Stimulated activated CD4-positive, alpha-beta T cell treated with anti-CD3 and anti-CD28 coated beads, Interleukin-4, amount 100 ng/mL, for 24 hours (primary cell): ENCODE measurements at regions not wholly inside any gene's neighbourhood (a gene's known extent, or its start where the extent isn't known, plus 50 kb on each side); places are given as distances from the start of the nearest gene placed in this dataset.

Experiments
- DNase-seq: peaks from one replicate; pipeline ENCODE4 v3.0.0-alpha.2; 2020

- DNase-seq = no peak
Observed at GRCh38 chr10:90130321-90131086, 429.1 kb downstream of the KIF20B start.

- no peak for DNase-seq
Observed at GRCh38 chr10:90133606-90134005, 432.2 kb downstream of the KIF20B start.

GRCh38 chr10:90136731-90137316 lies 435.4 kb downstream of the KIF20B start:
- no peak for DNase-seq

GRCh38 chr10:90138844-90139243 lies 437.5 kb downstream of the KIF20B start:
- DNase-seq = no peak

GRCh38 chr10:90141791-90142190 lies 440.4 kb downstream of the KIF20B start:
- DNase-seq = no peak

- DNase-seq = no peak
Observed at GRCh38 chr10:90143937-90144336, 442.5 kb downstream of the KIF20B start.

- no peak for DNase-seq
Observed at GRCh38 chr10:90148116-90148855, 446.9 kb downstream of the KIF20B start.

- no peak for DNase-seq
Observed at GRCh38 chr10:90149563-90149962, 448.2 kb downstream of the KIF20B start.

- no peak for DNase-seq
Observed at GRCh38 chr10:90162271-90162853, 461.0 kb downstream of the KIF20B start.

- no peak for DNase-seq
Observed at GRCh38 chr10:90167174-90168064, 466.0 kb downstream of the KIF20B start.

- no peak for DNase-seq
Observed at GRCh38 chr10:90168244-90168643, 466.9 kb downstream of the KIF20B start.

- DNase-seq = no peak
Observed at GRCh38 chr10:90171014-90171722, 469.8 kb downstream of the KIF20B start.

- no peak for DNase-seq
Observed at GRCh38 chr10:90174531-90174930, 473.1 kb downstream of the KIF20B start.

- DNase-seq = no peak
Observed at GRCh38 chr10:90175161-90175681, 473.8 kb downstream of the KIF20B start.

- no peak for DNase-seq
Observed at GRCh38 chr10:90179696-90180407, 478.5 kb downstream of the KIF20B start.

- no peak for DNase-seq
Observed at GRCh38 chr10:90180886-90181691, 479.7 kb downstream of the KIF20B start.

- DNase-seq = no peak
Observed at GRCh38 chr10:90192825-90193224, 491.4 kb downstream of the KIF20B start.

- DNase-seq = no peak
Observed at GRCh38 chr10:90193240-90193985, 492.0 kb downstream of the KIF20B start.

- DNase-seq = no peak
Observed at GRCh38 chr10:90195288-90195840, 494.0 kb downstream of the KIF20B start.
